Keratinocyte (primary cell): ENCODE measurements at regions not wholly inside any gene's neighbourhood (a gene's known extent, or its start where the extent isn't known, plus 50 kb on each side); places are given as distances from the start of the nearest gene placed in this dataset.

Experiments used
- DNase-seq: peaks from one replicate; pipeline ENCODE4 v3.0.0-alpha.2; 2011; ENCODE audit warnings: low read depth, missing footprints, low spot score
- FAIRE-seq: peaks from 2 replicates; lab custom pipeline; 2011; peaks lifted over from hg19 to GRCh38; lab: Jason Lieb, UNC
- H2AFZ ChIP-seq: 2 replicates; pipeline ENCODE4 v1.6.0; 2012; ENCODE audit warnings: low read length, control low read depth, inconsistent platforms; ENCODE audit not compliant: control insufficient read depth
- H3K27ac ChIP-seq: 2 replicates; pipeline ENCODE4 v1.5.1; 2011; ENCODE audit warnings: low read length; ENCODE audit not compliant: control insufficient read depth, insufficient read depth
- H3K27me3 ChIP-seq: 3 replicates; pipeline ENCODE4 v1.6.0; 2011; ENCODE audit warnings: low read length; ENCODE audit not compliant: control insufficient read depth, insufficient read depth; ENCODE audit errors: extremely low read depth
- H3K36me3 ChIP-seq, 2 experiments: 2 replicates in 1 of 2; 3 replicates in 1 of 2; pipeline ENCODE4 v1.5.1; 2011; ENCODE audit warnings: low read length in 2 of 2, mild to moderate bottlenecking in 1 of 2; ENCODE audit not compliant: control insufficient read depth in 2 of 2, insufficient read depth in 2 of 2; ENCODE audit errors: extremely low read depth in 1 of 2
- H3K4me1 ChIP-seq: 3 replicates; pipeline ENCODE4 v1.5.1; 2011; ENCODE audit warnings: low read length; ENCODE audit not compliant: control insufficient read depth, insufficient read depth; ENCODE audit errors: extremely low read depth
- H3K4me2 ChIP-seq: 3 replicates; pipeline ENCODE4 v1.6.0; 2011; ENCODE audit warnings: low read depth, low read length; ENCODE audit not compliant: control insufficient read depth, insufficient read depth; ENCODE audit errors: extremely low read depth
- H3K4me3 ChIP-seq, 3 experiments: fragments of 200-600 bp in 1 of 3; sonication (generic) in 1 of 3; 2 replicates in 2 of 3; 3 replicates in 1 of 3; pipeline ENCODE4 v1.5.1; 2011 to 2016; ENCODE audit warnings: low read length in 3 of 3, mild to moderate bottlenecking in 3 of 3, control low read depth in 2 of 3, inconsistent platforms in 1 of 3, low read depth in 1 of 3, mixed read lengths in 1 of 3, mixed run types in 1 of 3, moderate library complexity in 1 of 3; ENCODE audit not compliant: control insufficient read depth in 2 of 3, insufficient read depth in 2 of 3; ENCODE audit errors: extremely low read depth in 1 of 3
- H3K79me2 ChIP-seq: 2 replicates; pipeline ENCODE4 v1.6.0; 2012; ENCODE audit warnings: low read length; ENCODE audit not compliant: control insufficient read depth, insufficient read depth
- H3K9ac ChIP-seq: 3 replicates; pipeline ENCODE4 v1.6.0; 2011; ENCODE audit warnings: low read length; ENCODE audit not compliant: control insufficient read depth, insufficient read depth; ENCODE audit errors: extremely low read depth
- H3K9me1 ChIP-seq: 3 replicates; pipeline ENCODE4 v1.6.0; 2011; ENCODE audit warnings: low read length; ENCODE audit not compliant: control insufficient read depth, insufficient read depth; ENCODE audit errors: extremely low read depth
- H3K9me3 ChIP-seq: 2 replicates; pipeline ENCODE4 v1.5.1; 2012; ENCODE audit warnings: low read depth, low read length; ENCODE audit not compliant: control insufficient read depth
- H4K20me1 ChIP-seq: 3 replicates; pipeline ENCODE4 v1.6.0; 2011; ENCODE audit warnings: low read length; ENCODE audit not compliant: control insufficient read depth, insufficient read depth; ENCODE audit errors: extremely low read depth
- EZH2 ChIP-seq: IDR thresholded peaks from one replicate; pipeline ENCODE4 v1.6.1; 2012; ENCODE audit warnings: inconsistent platforms, mild to moderate bottlenecking, low read length, moderate library complexity
- dilution Hi-C: fragments of 300-500 bp; cut with MboI; formaldehyde crosslinking; loops from one replicate; pipeline ENCODE4 v1.7.0; 2020; ENCODE audit warnings: low sequenced_read_pairs; ENCODE audit not compliant: extremely low pct_ligation_motif_present
- TF ChIP-seq, protein P1 (sequence below), 3 experiments: IDR thresholded peaks in 1 of 3; conservative IDR thresholded peaks in 1 of 3; optimal IDR thresholded peaks in 1 of 3; 2 replicates in 2 of 3; 3 replicates in 1 of 3; pipeline versions ENCODE3 to v1.5.1; 2011; ENCODE audit warnings: low read length in 3 of 3, mild to moderate bottlenecking in 3 of 3, moderate library complexity in 2 of 3, control low read depth in 1 of 3, inconsistent platforms in 1 of 3; ENCODE audit not compliant: insufficient read depth in 2 of 3; ENCODE audit errors: extremely low read depth in 1 of 3

GRCh38 chr17:69773081-69773480, 301.9 kb upstream of the KCNJ16 start:
- no peak overlapping the region for H2AFZ ChIP-seq

GRCh38 chr17:69779378-69780214, 295.4 kb upstream of the KCNJ16 start:
- Histone ChIP-seq H4K20me1 (no peaks in the 10 kb centered on the region), H3K9me3 (no peaks in the 10 kb centered on the region), H3K36me3 (no peaks in the 10 kb centered on the region), H3K9ac (no peak overlapping the region), H2AFZ (no peak overlapping the region), H3K4me3 (no peak overlapping the region), H3K27ac (no peak overlapping the region), H3K4me1 (no peaks in the 10 kb centered on the region), H3K27me3 (no peaks in the 10 kb centered on the region), H3K4me2 (no peak overlapping the region), H3K9me1 (no peaks in the 10 kb centered on the region), H3K79me2 (no peaks in the 10 kb centered on the region)
- FAIRE-seq (no peak), DNase-seq (no peak)
- dilution Hi-C loops = no loop called here
- TF ChIP-seq EZH2 = no peak
- TF ChIP-seq, protein P1, sequence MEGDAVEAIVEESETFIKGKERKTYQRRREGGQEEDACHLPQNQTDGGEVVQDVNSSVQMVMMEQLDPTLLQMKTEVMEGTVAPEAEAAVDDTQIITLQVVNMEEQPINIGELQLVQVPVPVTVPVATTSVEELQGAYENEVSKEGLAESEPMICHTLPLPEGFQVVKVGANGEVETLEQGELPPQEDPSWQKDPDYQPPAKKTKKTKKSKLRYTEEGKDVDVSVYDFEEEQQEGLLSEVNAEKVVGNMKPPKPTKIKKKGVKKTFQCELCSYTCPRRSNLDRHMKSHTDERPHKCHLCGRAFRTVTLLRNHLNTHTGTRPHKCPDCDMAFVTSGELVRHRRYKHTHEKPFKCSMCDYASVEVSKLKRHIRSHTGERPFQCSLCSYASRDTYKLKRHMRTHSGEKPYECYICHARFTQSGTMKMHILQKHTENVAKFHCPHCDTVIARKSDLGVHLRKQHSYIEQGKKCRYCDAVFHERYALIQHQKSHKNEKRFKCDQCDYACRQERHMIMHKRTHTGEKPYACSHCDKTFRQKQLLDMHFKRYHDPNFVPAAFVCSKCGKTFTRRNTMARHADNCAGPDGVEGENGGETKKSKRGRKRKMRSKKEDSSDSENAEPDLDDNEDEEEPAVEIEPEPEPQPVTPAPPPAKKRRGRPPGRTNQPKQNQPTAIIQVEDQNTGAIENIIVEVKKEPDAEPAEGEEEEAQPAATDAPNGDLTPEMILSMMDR (optimal IDR thresholded peaks at IDR 0.05 in 1 of 3, IDR thresholded peaks at IDR 0.05 in 1 of 3, conservative IDR thresholded peaks at IDR 0.05 in 1 of 3; ENCODE audit: extremely low read depth in 1 of 3, insufficient read depth in 2 of 3, low read length in 3 of 3) = no peak

More at GRCh38 chr17:69773081-69773480, 301.9 kb upstream of the KCNJ16 start:
- H3K79me2 ChIP-seq = no peaks in the 10 kb centered on the region
- H3K9ac ChIP-seq = no peak overlapping the region
- FAIRE-seq (no peak), DNase-seq (no peak)
- H3K36me3 ChIP-seq = no peaks in the 10 kb centered on the region
- H3K4me2 ChIP-seq = no peak overlapping the region
- H3K4me3 ChIP-seq = no peak overlapping the region
- H3K27me3 ChIP-seq = no peaks in the 10 kb centered on the region
- H3K9me1 ChIP-seq = no peaks in the 10 kb centered on the region
- H4K20me1 ChIP-seq = no peaks in the 10 kb centered on the region
- H3K4me1 ChIP-seq = no peaks in the 10 kb centered on the region
- no peaks in the 10 kb centered on the region for H3K9me3 ChIP-seq
- dilution Hi-C loops = no loop called here
- no peak overlapping the region for H3K27ac ChIP-seq
- TF ChIP-seq EZH2 = no peak
- TF ChIP-seq, protein P1 (optimal IDR thresholded peaks at IDR 0.05 in 1 of 3, IDR thresholded peaks at IDR 0.05 in 1 of 3, conservative IDR thresholded peaks at IDR 0.05 in 1 of 3; ENCODE audit: extremely low read depth in 1 of 3, insufficient read depth in 2 of 3, low read length in 3 of 3) = no peak
